Hepatocyte (in vitro differentiated cells): ENCODE measurements at regions not wholly inside any gene's neighbourhood (a gene's known extent, or its start where the extent isn't known, plus 50 kb on each side); places are given as distances from the start of the nearest gene placed in this dataset.

Source experiments
- EZH2 ChIP-seq: fragments of 200-600 bp; sonication (generic); IDR thresholded peaks from 2 replicates; pipeline ENCODE4 v1.6.1; 2016; ENCODE audit warnings: antibody characterized with exemption, mild to moderate bottlenecking, borderline replicate concordance
- EZH2phosphoT487 ChIP-seq: fragments of 200-600 bp; sonication (generic); IDR thresholded peaks from one replicate; pipeline ENCODE4 v1.6.1; 2018; ENCODE audit warnings: antibody characterized with exemption, mild to moderate bottlenecking, low read depth, moderate library complexity; ENCODE audit not compliant: unreplicated experiment, severe bottlenecking
- TF ChIP-seq, protein P1 (sequence below): fragments of 200-600 bp; sonication (generic); IDR thresholded peaks from 2 replicates; pipeline ENCODE4 v1.5.1; 2016; ENCODE audit warnings: antibody characterized with exemption, mild to moderate bottlenecking; ENCODE audit not compliant: poor library complexity

GRCh38 chr4:185955151-185955770 lies 113.7 kb upstream of the TLR3 start:
- TF ChIP-seq, protein P1, sequence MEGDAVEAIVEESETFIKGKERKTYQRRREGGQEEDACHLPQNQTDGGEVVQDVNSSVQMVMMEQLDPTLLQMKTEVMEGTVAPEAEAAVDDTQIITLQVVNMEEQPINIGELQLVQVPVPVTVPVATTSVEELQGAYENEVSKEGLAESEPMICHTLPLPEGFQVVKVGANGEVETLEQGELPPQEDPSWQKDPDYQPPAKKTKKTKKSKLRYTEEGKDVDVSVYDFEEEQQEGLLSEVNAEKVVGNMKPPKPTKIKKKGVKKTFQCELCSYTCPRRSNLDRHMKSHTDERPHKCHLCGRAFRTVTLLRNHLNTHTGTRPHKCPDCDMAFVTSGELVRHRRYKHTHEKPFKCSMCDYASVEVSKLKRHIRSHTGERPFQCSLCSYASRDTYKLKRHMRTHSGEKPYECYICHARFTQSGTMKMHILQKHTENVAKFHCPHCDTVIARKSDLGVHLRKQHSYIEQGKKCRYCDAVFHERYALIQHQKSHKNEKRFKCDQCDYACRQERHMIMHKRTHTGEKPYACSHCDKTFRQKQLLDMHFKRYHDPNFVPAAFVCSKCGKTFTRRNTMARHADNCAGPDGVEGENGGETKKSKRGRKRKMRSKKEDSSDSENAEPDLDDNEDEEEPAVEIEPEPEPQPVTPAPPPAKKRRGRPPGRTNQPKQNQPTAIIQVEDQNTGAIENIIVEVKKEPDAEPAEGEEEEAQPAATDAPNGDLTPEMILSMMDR, result no peak
- TF ChIP-seq EZH2 (no peak), EZH2phosphoT487 (no peak)
